Coronary artery (tissue), 2 donors: ENCODE measurements at regions not wholly inside any gene's neighbourhood (a gene's known extent, or its start where the extent isn't known, plus 50 kb on each side); places are given as distances from the start of the nearest gene placed in this dataset.

Experiments used
- DNase-seq: peaks from one replicate; pipeline ENCODE4 v3.0.0-alpha.2; 2017; ENCODE audit warnings: low spot score
- H3K27ac ChIP-seq, 2 donors: fragments of 200-600 bp; sonication (generic); one replicate each; pipeline ENCODE4 v1.5.1; 2016 to 2019
- H3K4me3 ChIP-seq: fragments of 200-600 bp; sonication (generic); 2 replicates; pipeline ENCODE4 v1.5.1; 2016; ENCODE audit warnings: mild to moderate bottlenecking, moderate library complexity
- TF ChIP-seq, protein P1 (sequence below): fragments of 200-600 bp; sonication (generic); IDR thresholded peaks from one replicate; pipeline ENCODE4 v1.5.1; 2019; ENCODE audit warnings: antibody characterized with exemption

- DNase-seq, result no peak
- TF ChIP-seq, protein P1, sequence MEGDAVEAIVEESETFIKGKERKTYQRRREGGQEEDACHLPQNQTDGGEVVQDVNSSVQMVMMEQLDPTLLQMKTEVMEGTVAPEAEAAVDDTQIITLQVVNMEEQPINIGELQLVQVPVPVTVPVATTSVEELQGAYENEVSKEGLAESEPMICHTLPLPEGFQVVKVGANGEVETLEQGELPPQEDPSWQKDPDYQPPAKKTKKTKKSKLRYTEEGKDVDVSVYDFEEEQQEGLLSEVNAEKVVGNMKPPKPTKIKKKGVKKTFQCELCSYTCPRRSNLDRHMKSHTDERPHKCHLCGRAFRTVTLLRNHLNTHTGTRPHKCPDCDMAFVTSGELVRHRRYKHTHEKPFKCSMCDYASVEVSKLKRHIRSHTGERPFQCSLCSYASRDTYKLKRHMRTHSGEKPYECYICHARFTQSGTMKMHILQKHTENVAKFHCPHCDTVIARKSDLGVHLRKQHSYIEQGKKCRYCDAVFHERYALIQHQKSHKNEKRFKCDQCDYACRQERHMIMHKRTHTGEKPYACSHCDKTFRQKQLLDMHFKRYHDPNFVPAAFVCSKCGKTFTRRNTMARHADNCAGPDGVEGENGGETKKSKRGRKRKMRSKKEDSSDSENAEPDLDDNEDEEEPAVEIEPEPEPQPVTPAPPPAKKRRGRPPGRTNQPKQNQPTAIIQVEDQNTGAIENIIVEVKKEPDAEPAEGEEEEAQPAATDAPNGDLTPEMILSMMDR, result no peak
- Histone ChIP-seq H3K4me3 (no peak overlapping the region), H3K27ac (no peak overlapping the region)
These were observed 172.7 kb upstream of the CTNNB1 start for GRCh38 chr3:41026394-41027177.

DNA sequence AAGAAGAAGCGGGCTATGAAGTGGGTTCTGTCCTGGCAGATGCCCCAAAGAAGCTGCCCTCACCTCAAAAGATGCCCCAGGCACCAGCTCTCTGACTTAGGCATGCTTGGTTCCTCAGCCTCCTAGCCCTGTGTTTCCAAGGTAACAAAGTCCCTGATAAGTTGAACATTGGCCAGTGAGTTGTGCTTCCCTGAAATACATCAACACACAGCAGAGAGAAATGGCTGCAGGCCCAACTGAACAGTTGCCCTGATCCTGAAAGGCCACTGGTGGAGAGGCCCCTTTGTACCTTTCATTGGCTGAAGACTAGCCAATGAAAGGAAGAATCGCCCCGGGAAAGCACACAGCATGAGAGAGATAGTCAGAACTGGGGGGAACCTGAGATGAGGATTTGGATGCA is 169.9 kb upstream of the CTNNB1 start:
- TF ChIP-seq, protein P1, result no peak
- H3K27ac ChIP-seq, result no peak overlapping the region
- no peak overlapping the region for H3K4me3 ChIP-seq
- DNase-seq, result no peak

DNA sequence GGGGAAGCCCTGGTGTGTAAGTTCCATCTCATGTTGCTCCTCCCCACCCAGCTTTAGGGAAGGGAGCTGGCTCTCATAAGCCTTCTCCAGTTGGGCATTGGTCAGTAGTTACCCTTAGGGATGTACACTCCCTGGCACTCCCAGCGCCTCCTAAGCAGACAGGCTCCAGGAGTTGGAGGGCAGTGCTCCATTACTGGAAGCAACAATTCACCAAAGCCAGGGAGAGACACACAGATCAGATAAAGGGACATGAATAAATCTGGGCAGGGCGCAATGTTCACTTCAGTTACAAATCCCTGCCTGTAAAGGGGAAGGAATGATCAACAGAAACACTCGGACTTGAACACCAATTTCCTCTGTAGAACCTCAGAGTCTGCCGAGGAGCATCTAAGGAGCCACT is 169.1 kb upstream of the CTNNB1 start:
- no peak for DNase-seq
- Histone ChIP-seq H3K27ac (no peak overlapping the region), H3K4me3 (no peak overlapping the region)
- TF ChIP-seq, protein P1, result no peak

GRCh38 chr3:41031401-41031800 is 167.9 kb upstream of the CTNNB1 start:
- no peak overlapping the region for H3K4me3 ChIP-seq
- no peak for DNase-seq
- H3K27ac ChIP-seq, result no peak overlapping the region
- TF ChIP-seq, protein P1, result no peak

DNA sequence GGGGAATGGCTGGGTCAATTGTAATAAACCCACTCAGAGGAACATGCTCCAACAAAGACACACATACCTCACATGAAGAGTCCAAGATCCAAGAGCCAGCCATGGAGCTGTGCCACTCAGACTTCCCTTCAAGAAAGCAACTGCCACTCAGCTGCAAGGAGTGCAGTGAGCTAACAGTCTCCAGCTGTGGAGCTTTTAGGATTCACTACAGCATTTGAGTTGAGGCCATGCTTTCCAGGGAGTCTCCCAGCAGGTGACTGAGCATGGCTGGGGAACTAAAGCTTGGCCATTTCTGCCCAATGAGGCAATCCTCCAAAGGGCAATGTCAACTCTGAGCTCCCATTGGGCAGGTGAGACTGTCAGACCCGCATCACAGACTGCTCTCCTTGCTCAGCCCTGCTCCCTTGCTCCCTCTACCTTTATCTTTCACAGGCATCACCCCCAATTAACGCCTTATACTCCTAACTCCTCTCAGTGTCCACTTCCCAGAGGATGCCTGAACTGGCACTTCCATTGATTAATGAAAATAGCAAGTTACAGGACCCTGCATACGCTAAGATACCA is 165.3 kb upstream of the CTNNB1 start:
- Histone ChIP-seq H3K4me3 (no peak overlapping the region), H3K27ac (no peak overlapping the region)
- no peak for DNase-seq
- TF ChIP-seq, protein P1, result no peak

DNA sequence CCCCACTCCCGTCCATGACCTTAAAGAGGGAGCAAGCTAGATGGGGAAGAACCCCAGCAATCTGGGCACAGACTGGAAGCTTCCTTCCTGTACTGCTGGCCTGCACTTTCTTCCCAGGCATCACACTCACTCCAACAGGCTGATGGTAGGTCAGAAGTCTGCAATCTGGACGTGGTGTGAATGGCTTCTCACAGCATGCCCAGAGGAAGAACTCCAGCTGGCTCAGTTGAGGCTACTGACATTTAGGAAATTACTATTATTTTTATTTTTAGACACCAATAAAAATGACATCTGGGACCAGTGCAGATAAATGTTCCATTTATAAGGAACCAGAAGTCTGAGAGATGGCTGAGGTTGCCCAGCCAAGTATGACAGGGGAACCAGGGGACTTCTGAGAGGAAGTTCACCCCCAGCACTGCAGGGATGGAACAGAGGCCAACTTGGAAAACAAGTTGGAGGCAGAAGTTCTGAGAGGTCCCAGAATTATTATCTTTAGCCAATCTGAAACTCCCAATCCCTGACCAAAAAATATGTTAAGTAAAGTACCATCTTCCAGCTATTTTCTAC is 163.8 kb upstream of the CTNNB1 start:
- TF ChIP-seq, protein P1, result no peak
- Histone ChIP-seq H3K4me3 (no peak overlapping the region), H3K27ac (no peak overlapping the region)
- DNase-seq, result no peak
